Transverse colon (tissue), 4 donors: ENCODE measurements at regions not wholly inside any gene's neighbourhood (a gene's known extent, or its start where the extent isn't known, plus 50 kb on each side); places are given as distances from the start of the nearest gene placed in this dataset.

ENCODE experiments used
- CTCF ChIP-seq, 5 experiments: fragments of 200-600 bp in 3 of 5; fragments of 450-650 bp in 2 of 5; sonication (generic) in 3 of 5; IDR thresholded peaks; 1 replicate in 2 of 5; 2 replicates in 3 of 5; pipeline ENCODE4 v1.5.1; 2016 to 2017; ENCODE audit warnings: antibody characterized with exemption in 5 of 5, inconsistent platforms in 3 of 5, mild to moderate bottlenecking in 2 of 5, moderate library complexity in 1 of 5
- EP300 ChIP-seq: sonication (generic); formaldehyde crosslinking; IDR thresholded peaks from one replicate; pipeline ENCODE4 v1.6.1; 2017; ENCODE audit warnings: antibody characterized with exemption, low read depth
- POLR2AphosphoS5 ChIP-seq, 3 donors: sonication (generic); formaldehyde crosslinking; IDR thresholded peaks; one replicate each; pipeline ENCODE4 v1.6.1; 2016; ENCODE audit warnings: antibody characterized with exemption in 3 of 3

GRCh38 chr16:13733561-13733960 is 186.4 kb upstream of the ERCC4 start:
- TF ChIP-seq CTCF (IDR thresholded peaks at IDR 0.05) (no peak), EP300 (no peak), POLR2AphosphoS5 (IDR thresholded peaks at IDR 0.05) (no peak)
